Lower leg skin (tissue), 3 donors: ENCODE measurements at regions not wholly inside any gene's neighbourhood (a gene's known extent, or its start where the extent isn't known, plus 50 kb on each side); places are given as distances from the start of the nearest gene placed in this dataset.
"Not testable (repeated sequence)": the region's sequence is repeated elsewhere in the genome, so short reads cannot be mapped to it uniquely, and the experiment has no call there.

Experiments
- POLR2A ChIP-seq, 2 donors: fragments of 450-650 bp; IDR thresholded peaks; one replicate each; pipeline ENCODE4 v1.6.1; 2016 to 2017; ENCODE audit warnings: antibody characterized with exemption in 2 of 2, mild to moderate bottlenecking in 1 of 2, moderate library complexity in 1 of 2
- TF ChIP-seq, protein P1 (sequence below), 3 donors: fragments of 450-650 bp; IDR thresholded peaks; one replicate each; pipeline ENCODE4 v1.5.1; 2016; ENCODE audit warnings: antibody characterized with exemption in 3 of 3, mild to moderate bottlenecking in 3 of 3, moderate library complexity in 2 of 3

DNA sequence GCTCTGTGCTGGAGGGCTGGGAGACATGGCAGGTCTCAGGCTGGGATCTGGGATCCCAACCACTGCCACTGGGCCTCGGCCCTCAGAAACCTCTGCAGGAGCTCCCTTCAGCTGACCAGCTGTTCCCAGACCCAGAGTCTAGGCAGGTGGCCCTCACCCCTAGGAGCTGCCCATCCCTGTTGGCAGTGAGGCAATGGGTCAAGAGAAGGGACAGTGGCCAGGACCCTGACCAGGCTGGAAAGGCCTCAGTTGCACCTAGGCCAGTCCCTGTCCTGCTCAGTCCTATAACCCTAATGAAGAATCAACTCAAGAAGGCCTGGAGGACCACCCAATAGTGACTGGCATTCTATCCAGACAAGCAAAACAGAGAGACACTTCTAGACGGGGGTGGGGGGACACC is 52.4 kb upstream of the POTEH start:
- TF ChIP-seq, protein P1, sequence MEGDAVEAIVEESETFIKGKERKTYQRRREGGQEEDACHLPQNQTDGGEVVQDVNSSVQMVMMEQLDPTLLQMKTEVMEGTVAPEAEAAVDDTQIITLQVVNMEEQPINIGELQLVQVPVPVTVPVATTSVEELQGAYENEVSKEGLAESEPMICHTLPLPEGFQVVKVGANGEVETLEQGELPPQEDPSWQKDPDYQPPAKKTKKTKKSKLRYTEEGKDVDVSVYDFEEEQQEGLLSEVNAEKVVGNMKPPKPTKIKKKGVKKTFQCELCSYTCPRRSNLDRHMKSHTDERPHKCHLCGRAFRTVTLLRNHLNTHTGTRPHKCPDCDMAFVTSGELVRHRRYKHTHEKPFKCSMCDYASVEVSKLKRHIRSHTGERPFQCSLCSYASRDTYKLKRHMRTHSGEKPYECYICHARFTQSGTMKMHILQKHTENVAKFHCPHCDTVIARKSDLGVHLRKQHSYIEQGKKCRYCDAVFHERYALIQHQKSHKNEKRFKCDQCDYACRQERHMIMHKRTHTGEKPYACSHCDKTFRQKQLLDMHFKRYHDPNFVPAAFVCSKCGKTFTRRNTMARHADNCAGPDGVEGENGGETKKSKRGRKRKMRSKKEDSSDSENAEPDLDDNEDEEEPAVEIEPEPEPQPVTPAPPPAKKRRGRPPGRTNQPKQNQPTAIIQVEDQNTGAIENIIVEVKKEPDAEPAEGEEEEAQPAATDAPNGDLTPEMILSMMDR (IDR thresholded peaks at IDR 0.05): not testable (repeated sequence)
- TF ChIP-seq POLR2A (IDR thresholded peaks at IDR 0.05): not testable (repeated sequence)
